Body of pancreas (tissue), 4 donors: ENCODE measurements at regions not wholly inside any gene's neighbourhood (a gene's known extent, or its start where the extent isn't known, plus 50 kb on each side); places are given as distances from the start of the nearest gene placed in this dataset.

Source experiments
- POLR2A ChIP-seq, 3 donors: fragments of 450-650 bp; IDR thresholded peaks; one replicate each; pipeline ENCODE4 v1.6.1; 2016; ENCODE audit warnings: antibody characterized with exemption in 3 of 3, mild to moderate bottlenecking in 2 of 3
- TF ChIP-seq, protein P1 (sequence below), 7 experiments: fragments of 450-650 bp in 4 of 7; fragments of 200-600 bp in 3 of 7; sonication (generic) in 3 of 7; IDR thresholded peaks; one replicate each; pipeline ENCODE4 v1.5.1; 2016 to 2019; ENCODE audit warnings: antibody characterized with exemption in 7 of 7

DNA sequence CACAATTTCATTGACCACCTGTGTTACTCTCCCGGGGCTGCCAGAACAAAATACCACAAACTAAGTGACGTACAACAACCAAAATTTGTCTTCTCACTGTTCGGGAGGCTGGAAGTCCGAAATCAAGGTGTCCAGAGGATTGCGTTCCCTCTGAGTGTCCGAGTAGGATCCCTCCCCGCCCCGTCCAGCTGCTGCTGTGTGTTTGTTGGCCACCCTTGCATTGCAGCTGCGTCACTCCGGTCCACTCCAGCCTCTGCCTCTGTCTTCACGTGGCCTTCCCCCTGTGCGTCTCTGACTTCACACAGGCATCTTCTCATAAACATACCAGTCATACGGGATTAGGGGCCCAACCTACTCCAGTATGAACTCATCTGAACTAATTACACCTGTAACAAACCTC is 251.8 kb upstream of the SMIM21 start:
- TF ChIP-seq POLR2A (IDR thresholded peaks at IDR 0.05), result no peak
- TF ChIP-seq, protein P1, sequence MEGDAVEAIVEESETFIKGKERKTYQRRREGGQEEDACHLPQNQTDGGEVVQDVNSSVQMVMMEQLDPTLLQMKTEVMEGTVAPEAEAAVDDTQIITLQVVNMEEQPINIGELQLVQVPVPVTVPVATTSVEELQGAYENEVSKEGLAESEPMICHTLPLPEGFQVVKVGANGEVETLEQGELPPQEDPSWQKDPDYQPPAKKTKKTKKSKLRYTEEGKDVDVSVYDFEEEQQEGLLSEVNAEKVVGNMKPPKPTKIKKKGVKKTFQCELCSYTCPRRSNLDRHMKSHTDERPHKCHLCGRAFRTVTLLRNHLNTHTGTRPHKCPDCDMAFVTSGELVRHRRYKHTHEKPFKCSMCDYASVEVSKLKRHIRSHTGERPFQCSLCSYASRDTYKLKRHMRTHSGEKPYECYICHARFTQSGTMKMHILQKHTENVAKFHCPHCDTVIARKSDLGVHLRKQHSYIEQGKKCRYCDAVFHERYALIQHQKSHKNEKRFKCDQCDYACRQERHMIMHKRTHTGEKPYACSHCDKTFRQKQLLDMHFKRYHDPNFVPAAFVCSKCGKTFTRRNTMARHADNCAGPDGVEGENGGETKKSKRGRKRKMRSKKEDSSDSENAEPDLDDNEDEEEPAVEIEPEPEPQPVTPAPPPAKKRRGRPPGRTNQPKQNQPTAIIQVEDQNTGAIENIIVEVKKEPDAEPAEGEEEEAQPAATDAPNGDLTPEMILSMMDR (IDR thresholded peaks at IDR 0.05), result no peak
